Kidney (tissue), 13 donors: ENCODE measurements at regions not wholly inside any gene's neighbourhood (a gene's known extent, or its start where the extent isn't known, plus 50 kb on each side); places are given as distances from the start of the nearest gene placed in this dataset.
A peak's percentile ranks its signal among the peaks of the same experiment; 100 is the strongest.

Experiments
- DNase-seq, 5 donors: peaks; one replicate each; pipeline ENCODE4 v3.0.0-alpha.2; 2013 to 2020
- FAIRE-seq: peaks from 2 replicates; lab custom pipeline; 2012; peaks lifted over from hg19 to GRCh38; lab: Jason Lieb, UNC
- H3K27ac ChIP-seq, 2 donors: one replicate each; pipeline ENCODE4 v1.7.0; 2013; ENCODE audit warnings: low read depth in 2 of 2, low read length in 2 of 2, inconsistent platforms in 1 of 2
- H3K27me3 ChIP-seq: one replicate; pipeline ENCODE4 v1.7.1; 2013; ENCODE audit warnings: low read length, inconsistent platforms; ENCODE audit not compliant: control insufficient read depth, insufficient read depth
- H3K36me3 ChIP-seq, 3 donors: one replicate each; pipeline versions ENCODE4 v1.7.0 to v1.7.1; 2013; ENCODE audit warnings: low read length in 3 of 3, control low read depth in 1 of 3, inconsistent platforms in 1 of 3; ENCODE audit not compliant: insufficient read depth in 3 of 3, control insufficient read depth in 2 of 3
- H3K4me1 ChIP-seq, 3 donors: one replicate each; pipeline versions ENCODE4 v1.7.0 to v1.7.1; 2013; ENCODE audit warnings: low read length in 3 of 3, inconsistent platforms in 1 of 3, low read depth in 1 of 3; ENCODE audit not compliant: control insufficient read depth in 2 of 3, insufficient read depth in 2 of 3
- H3K4me3 ChIP-seq, 3 donors: one replicate each; pipeline versions ENCODE4 v1.7.0 to v1.8.1; 2013; ENCODE audit warnings: low read length in 3 of 3, control low read depth in 1 of 3, inconsistent platforms in 1 of 3
- H3K9ac ChIP-seq, 3 donors: one replicate each; pipeline versions ENCODE4 v1.7.0 to v1.7.1; 2013; ENCODE audit warnings: low read length in 3 of 3, control low read depth in 1 of 3, inconsistent platforms in 1 of 3
- H3K9me3 ChIP-seq, 3 donors: one replicate each; pipeline versions ENCODE4 v1.7.0 to v1.7.1; 2013; ENCODE audit warnings: low read length in 3 of 3, control low read depth in 1 of 3, inconsistent platforms in 1 of 3; ENCODE audit not compliant: control insufficient read depth in 2 of 3, insufficient read depth in 1 of 3
- CTCF ChIP-seq: IDR thresholded peaks from 3 replicates; pipeline ENCODE4 v1.5.1; 2012; ENCODE audit warnings: mild to moderate bottlenecking, moderate library complexity, borderline replicate concordance; ENCODE audit not compliant: insufficient read depth; ENCODE audit errors: extremely low read depth
- intact Hi-C: fragments of 100-400 bp; cut with DNase I; formaldehyde crosslinking; loops from one replicate; pipeline ENCODE4 v1.11.1; 2022
- donor health status: control.
- donor health status: control.
- donor health status: control.
- donor health status: control.
- donor health status: control.
- donor health status: DM: yes; HTN: yes; CAD: no.
- donor health status: Normal renal cell carcinoma (clear cell type).

GRCh38 chr7:138254444-138254843 lies 178.2 kb downstream of the AKR1D1 start:
- DNase-seq, result no peak
- no peak for FAIRE-seq
- no peaks in the 10 kb centered on the region for H3K36me3 ChIP-seq

GRCh38 chr7:138257459-138258196 lies 181.4 kb downstream of the AKR1D1 start:
- peak in 2 of 5 donors; percentile 25 to 64 for DNase-seq
- no peak for TF ChIP-seq CTCF
- Histone ChIP-seq H3K4me3 (no peak overlapping the region), H3K27ac (no peak overlapping the region), H3K27me3 (no peaks in the 10 kb centered on the region), H3K9ac (no peak overlapping the region), H3K9me3 (no peaks in the 10 kb centered on the region), H3K36me3 (no peaks in the 10 kb centered on the region), H3K4me1 (no peaks in the 10 kb centered on the region)
- no peak for FAIRE-seq
- intact Hi-C loops, result no loop called here

More at GRCh38 chr7:138254444-138254843, 178.2 kb downstream of the AKR1D1 start:
- no peak overlapping the region for H3K9ac ChIP-seq
- no peaks in the 10 kb centered on the region for H3K4me1 ChIP-seq
- no peak for TF ChIP-seq CTCF
- no peaks in the 10 kb centered on the region for H3K27me3 ChIP-seq
- no peak overlapping the region for H3K27ac ChIP-seq
- H3K9me3 ChIP-seq, result no peaks in the 10 kb centered on the region
- intact Hi-C loops, result no loop called here
- H3K4me3 ChIP-seq, result no peak overlapping the region

GRCh38 chr7:138258197-138258559 lies 181.9 kb downstream of the AKR1D1 start:
- Histone ChIP-seq H3K4me3 (no peak overlapping the region), H3K4me1 (no peaks in the 10 kb centered on the region), H3K27ac (no peak overlapping the region), H3K27me3 (no peaks in the 10 kb centered on the region), H3K36me3 (no peaks in the 10 kb centered on the region), H3K9ac (no peak overlapping the region), H3K9me3 (no peaks in the 10 kb centered on the region)
- TF ChIP-seq CTCF, result no peak
- intact Hi-C loops, result no loop called here
- DNase-seq, result no peak
- no peak for FAIRE-seq
